SK-N-SH (cell line): ENCODE measurements at regions not wholly inside any gene's neighbourhood (a gene's known extent, or its start where the extent isn't known, plus 50 kb on each side); places are given as distances from the start of the nearest gene placed in this dataset.

ENCODE experiments used
- CTCF ChIP-seq: fragments of 200-600 bp; sonication (generic); IDR thresholded peaks from 2 replicates; pipeline ENCODE4 v1.6.1; 2017; ENCODE audit warnings: antibody characterized with exemption, mild to moderate bottlenecking, moderate library complexity
- GABPA ChIP-seq: IDR thresholded peaks from 2 replicates; pipeline ENCODE4 v1.4.0; 2012; ENCODE audit warnings: low read depth, mild to moderate bottlenecking
- MAX ChIP-seq: IDR thresholded peaks from 2 replicates; pipeline ENCODE4 v1.4.0; 2012; ENCODE audit warnings: low read depth
- MXI1 ChIP-seq: IDR thresholded peaks from 2 replicates; pipeline ENCODE4 v1.6.1; 2012; ENCODE audit warnings: mild to moderate bottlenecking, low read depth, low read length, improper control_type of control experiment
- PBX3 ChIP-seq: IDR thresholded peaks from 2 replicates; pipeline ENCODE4; 2012
- POLR2AphosphoS5 ChIP-seq: IDR thresholded peaks from 2 replicates; pipeline ENCODE4 v1.6.1; 2012; ENCODE audit warnings: low read depth, low read length
- RAD21 ChIP-seq: IDR thresholded peaks from 2 replicates; pipeline ENCODE4 v1.6.1; 2012; ENCODE audit warnings: mild to moderate bottlenecking, low read length
- RCOR1 ChIP-seq: fragments of 150-350 bp; IDR thresholded peaks from 2 replicates; pipeline ENCODE4 v1.6.1; 2017; ENCODE audit warnings: antibody characterized with exemption, low read length
- RFX5 ChIP-seq: IDR thresholded peaks from 2 replicates; pipeline ENCODE4 v1.6.1; 2012; ENCODE audit warnings: mild to moderate bottlenecking, improper control_type of control experiment, low read length
- RXRA ChIP-seq: IDR thresholded peaks from 2 replicates; pipeline ENCODE4 v1.4.0; 2012; ENCODE audit warnings: low read depth, mild to moderate bottlenecking, borderline replicate concordance
- SMC3 ChIP-seq: IDR thresholded peaks from 2 replicates; pipeline ENCODE4 v1.6.1; 2012; ENCODE audit warnings: low read depth, low read length, improper control_type of control experiment
- USF2 ChIP-seq: fragments of 150-350 bp; IDR thresholded peaks from 2 replicates; pipeline ENCODE4 v1.6.1; 2017; ENCODE audit warnings: antibody characterized with exemption, low read length, low read depth, borderline replicate concordance
- YY1 ChIP-seq: IDR thresholded peaks from 2 replicates; pipeline ENCODE4 v1.4.0; 2012; ENCODE audit warnings: low read depth, mild to moderate bottlenecking

- TF ChIP-seq POLR2AphosphoS5 (no peak), RXRA (no peak), RFX5 (no peak), CTCF (no peak), USF2 (no peak), SMC3 (no peak), PBX3 (no peak), GABPA (no peak), YY1 (no peak), MXI1 (no peak), RAD21 (no peak), MAX (no peak), RCOR1 (no peak)
These were observed 125.4 kb downstream of the RNASET2 start for GRCh38 chr6:166830891-166831363.
